HG03135 (cell line): ENCODE measurements at regions not wholly inside any gene's neighbourhood (a gene's known extent, or its start where the extent isn't known, plus 50 kb on each side); places are given as distances from the start of the nearest gene placed in this dataset.

Source experiments
- ATAC-seq: cut with Tn5 transposase; IDR thresholded peaks from one replicate; pipeline ENCODE4 v1.9.1; 2021; ENCODE audit warnings: mild to moderate bottlenecking, moderate library complexity; ENCODE audit not compliant: unreplicated experiment

- ATAC-seq = no peak
Observed at GRCh38 chr12:77578466-77579220, 252.1 kb upstream of the NAV3 start.

GRCh38 chr12:77577791-77578190, 252.9 kb upstream of the NAV3 start:
- no peak for ATAC-seq

- no peak for ATAC-seq
Observed at GRCh38 chr12:77575376-77575919, 255.2 kb upstream of the NAV3 start.

GRCh38 chr12:77572371-77572770, 258.3 kb upstream of the NAV3 start:
- no peak for ATAC-seq

- no peak for ATAC-seq
Observed at GRCh38 chr12:77571768-77572167, 258.9 kb upstream of the NAV3 start.

GRCh38 chr12:77571127-77571526, 259.6 kb upstream of the NAV3 start:
- no peak for ATAC-seq

- no peak for ATAC-seq
Observed at GRCh38 chr12:77569876-77570275, 260.8 kb upstream of the NAV3 start.

- ATAC-seq = no peak
Observed at GRCh38 chr12:77560714-77561113, 270.0 kb upstream of the NAV3 start.

GRCh38 chr12:77559400-77560074, 271.2 kb upstream of the NAV3 start:
- ATAC-seq = no peak

GRCh38 chr12:77555074-77555473, 275.6 kb upstream of the NAV3 start:
- ATAC-seq = no peak

- peak; percentile 99 for ATAC-seq
Observed at GRCh38 chr12:77553976-77554619, 276.6 kb upstream of the NAV3 start.

- ATAC-seq = no peak
Observed at GRCh38 chr12:77549383-77550128, 281.1 kb upstream of the NAV3 start.

- no peak for ATAC-seq
Observed at GRCh38 chr12:77548797-77549196, 281.9 kb upstream of the NAV3 start.

- no peak for ATAC-seq
Observed at GRCh38 chr12:77540097-77540496, 290.6 kb upstream of the NAV3 start.

- no peak for ATAC-seq
Observed at GRCh38 chr12:77537663-77538062, 293.0 kb upstream of the NAV3 start.

GRCh38 chr12:77535734-77536133, 295.0 kb upstream of the NAV3 start:
- ATAC-seq = no peak

GRCh38 chr12:77531912-77532311, 298.8 kb upstream of the NAV3 start:
- ATAC-seq = no peak

GRCh38 chr12:77522247-77522646, 308.4 kb upstream of the NAV3 start:
- no peak for ATAC-seq

GRCh38 chr12:77521508-77522115, 309.1 kb upstream of the NAV3 start:
- ATAC-seq = no peak

GRCh38 chr12:77514511-77514910, 316.2 kb upstream of the NAV3 start:
- ATAC-seq = no peak

GRCh38 chr12:77510985-77511384, 319.7 kb upstream of the NAV3 start:
- no peak for ATAC-seq
